ENCODE measurements at regions not wholly inside any gene's neighbourhood (a gene's known extent, or its start where the extent isn't known, plus 50 kb on each side); places are given as distances from the start of the nearest gene placed in this dataset.
"Not testable (repeated sequence)": the region's sequence is repeated elsewhere in the genome, so short reads cannot be mapped to it uniquely, and the experiment has no call there.

GRCh38 chr12:67716817-67717216 lies 68.3 kb downstream of the DYRK2 start:
- ChIA-PET CTCF (no interaction called here), POLR2A (interaction anchor here (1.0 kb wide), 1 partner anchor 11 kb away, joined by 7 read pairs; no protein-coding TSS in a partner anchor)
- no peak overlapping the region for H3K4me3 ChIP-seq (ENCODE audit: low read depth, low read length)
- peak; percentile 60 for DNase-seq (ENCODE audit: low read depth, low spot score)
- TF ChIP-seq, protein P1, sequence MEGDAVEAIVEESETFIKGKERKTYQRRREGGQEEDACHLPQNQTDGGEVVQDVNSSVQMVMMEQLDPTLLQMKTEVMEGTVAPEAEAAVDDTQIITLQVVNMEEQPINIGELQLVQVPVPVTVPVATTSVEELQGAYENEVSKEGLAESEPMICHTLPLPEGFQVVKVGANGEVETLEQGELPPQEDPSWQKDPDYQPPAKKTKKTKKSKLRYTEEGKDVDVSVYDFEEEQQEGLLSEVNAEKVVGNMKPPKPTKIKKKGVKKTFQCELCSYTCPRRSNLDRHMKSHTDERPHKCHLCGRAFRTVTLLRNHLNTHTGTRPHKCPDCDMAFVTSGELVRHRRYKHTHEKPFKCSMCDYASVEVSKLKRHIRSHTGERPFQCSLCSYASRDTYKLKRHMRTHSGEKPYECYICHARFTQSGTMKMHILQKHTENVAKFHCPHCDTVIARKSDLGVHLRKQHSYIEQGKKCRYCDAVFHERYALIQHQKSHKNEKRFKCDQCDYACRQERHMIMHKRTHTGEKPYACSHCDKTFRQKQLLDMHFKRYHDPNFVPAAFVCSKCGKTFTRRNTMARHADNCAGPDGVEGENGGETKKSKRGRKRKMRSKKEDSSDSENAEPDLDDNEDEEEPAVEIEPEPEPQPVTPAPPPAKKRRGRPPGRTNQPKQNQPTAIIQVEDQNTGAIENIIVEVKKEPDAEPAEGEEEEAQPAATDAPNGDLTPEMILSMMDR (IDR thresholded peaks at IDR 0.05; ENCODE audit: insufficient read depth, low read length, missing control alignments) = no peak

- POLR2A ChIA-PET = interaction anchor here (0.6 kb wide), 1 partner anchor 191 kb away, joined by 3 read pairs; no protein-coding TSS in a partner anchor
- CTCF ChIA-PET; DNase-seq (ENCODE audit: low read depth, low spot score); H3K4me3 ChIP-seq (ENCODE audit: low read depth, low read length): not testable (repeated sequence)
Observed at GRCh38 chr12:67719303-67719702, 70.8 kb downstream of the DYRK2 start.

GRCh38 chr12:67720351-67720856 lies 71.9 kb downstream of the DYRK2 start:
- DNase-seq (ENCODE audit: low read depth, low spot score) = peak; percentile 70
- TF ChIP-seq, protein P1 (IDR thresholded peaks at IDR 0.05; ENCODE audit: insufficient read depth, low read length, missing control alignments) = no peak
- H3K4me3 ChIP-seq (ENCODE audit: low read depth, low read length) = no peak overlapping the region
- POLR2A ChIA-PET = interaction anchor here (1.8 kb wide), 1 partner anchor 14 kb away, joined by 6 read pairs; no protein-coding TSS in a partner anchor
- CTCF ChIA-PET = no interaction called here

DNA sequence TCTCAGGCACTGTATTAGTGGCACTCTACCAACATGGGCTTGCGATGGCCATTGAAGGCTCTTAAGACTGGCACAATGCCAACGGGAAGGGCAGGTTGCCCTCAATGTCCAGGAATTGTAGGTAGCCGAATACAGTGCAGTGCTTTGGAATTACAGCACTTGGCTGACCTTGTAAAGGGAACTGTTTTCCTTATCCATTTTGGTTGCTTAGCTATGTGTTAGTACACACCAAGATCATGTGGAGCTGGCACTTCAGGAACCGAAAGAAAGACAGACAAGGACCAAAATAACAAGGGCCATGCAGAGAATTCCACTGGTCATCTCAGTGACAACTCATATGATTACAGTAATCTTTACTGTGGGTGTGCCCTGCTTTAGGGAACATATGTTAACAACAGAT lies 72.7 kb downstream of the DYRK2 start:
- POLR2A ChIA-PET = interaction anchor here (1.8 kb wide), 1 partner anchor 15 kb away, joined by 6 read pairs; no protein-coding TSS in a partner anchor

GRCh38 chr12:67722296-67722695 lies 73.8 kb downstream of the DYRK2 start:
- CTCF ChIA-PET = no interaction called here
- POLR2A ChIA-PET = no interaction called here
- no peak overlapping the region for H3K4me3 ChIP-seq (ENCODE audit: low read depth, low read length)
- DNase-seq (ENCODE audit: low read depth, low spot score) = no peak
- TF ChIP-seq, protein P1 (IDR thresholded peaks at IDR 0.05; ENCODE audit: insufficient read depth, low read length, missing control alignments) = no peak

More for the DNA sequence above, 72.7 kb downstream of the DYRK2 start:
- no peak overlapping the region for H3K4me3 ChIP-seq (ENCODE audit: low read depth, low read length)
- TF ChIP-seq, protein P1 (IDR thresholded peaks at IDR 0.05; ENCODE audit: insufficient read depth, low read length, missing control alignments) = no peak
- CTCF ChIA-PET = interaction anchor here (0.7 to 1.1 kb wide), 2 partner anchors 10 to 220 kb away, joined by 3 read pairs; no protein-coding TSS in a partner anchor
- no peak for DNase-seq (ENCODE audit: low read depth, low spot score)

DNA sequence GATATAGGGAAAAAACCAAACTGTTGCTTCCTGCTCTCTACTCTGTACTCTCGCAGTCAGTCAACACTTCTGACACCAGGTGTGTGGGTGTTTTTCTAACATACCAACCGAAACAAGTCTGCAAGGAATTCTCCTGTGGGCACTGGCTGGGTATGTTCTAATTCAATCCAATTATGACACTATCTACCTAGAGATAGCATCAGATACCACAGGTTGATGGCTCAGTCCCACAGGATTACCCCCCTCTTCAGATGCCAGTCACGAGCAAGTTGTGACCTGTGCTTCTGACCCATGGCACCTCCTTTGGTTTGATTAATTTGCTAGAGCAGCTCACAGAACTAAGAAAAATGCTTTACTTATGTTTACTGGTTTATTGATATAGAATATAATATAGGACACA lies 78.3 kb downstream of the DYRK2 start:
- no peak overlapping the region for H3K4me3 ChIP-seq (ENCODE audit: low read depth, low read length)
- TF ChIP-seq, protein P1 (IDR thresholded peaks at IDR 0.05; ENCODE audit: insufficient read depth, low read length, missing control alignments) = no peak
- ChIA-PET POLR2A (no interaction called here), CTCF (interaction anchor here (1.0 to 1.4 kb wide), 2 partner anchors 155 to 371 kb away, joined by 3 read pairs; no protein-coding TSS in a partner anchor)
- DNase-seq (ENCODE audit: low read depth, low spot score) = no peak

Data from AG04449 (cell line).